GM18951 (cell line): ENCODE measurements at regions not wholly inside any gene's neighbourhood (a gene's known extent, or its start where the extent isn't known, plus 50 kb on each side); places are given as distances from the start of the nearest gene placed in this dataset.

Source experiments
- POLR2A ChIP-seq: IDR thresholded peaks from 4 replicates; pipeline ENCODE4 v1.6.1; 2011; ENCODE audit warnings: mild to moderate bottlenecking; ENCODE audit not compliant: insufficient read length, insufficient read depth; ENCODE audit errors: extremely low read depth
- in situ Hi-C: fragments of 300-500 bp; cut with MboI; formaldehyde crosslinking; loops from one replicate; pipeline ENCODE4 v1.12.0; 2022; ENCODE audit warnings: low sequenced_read_pairs, mixed read lengths, inconsistent platforms; ENCODE audit not compliant: unreplicated experiment

DNA sequence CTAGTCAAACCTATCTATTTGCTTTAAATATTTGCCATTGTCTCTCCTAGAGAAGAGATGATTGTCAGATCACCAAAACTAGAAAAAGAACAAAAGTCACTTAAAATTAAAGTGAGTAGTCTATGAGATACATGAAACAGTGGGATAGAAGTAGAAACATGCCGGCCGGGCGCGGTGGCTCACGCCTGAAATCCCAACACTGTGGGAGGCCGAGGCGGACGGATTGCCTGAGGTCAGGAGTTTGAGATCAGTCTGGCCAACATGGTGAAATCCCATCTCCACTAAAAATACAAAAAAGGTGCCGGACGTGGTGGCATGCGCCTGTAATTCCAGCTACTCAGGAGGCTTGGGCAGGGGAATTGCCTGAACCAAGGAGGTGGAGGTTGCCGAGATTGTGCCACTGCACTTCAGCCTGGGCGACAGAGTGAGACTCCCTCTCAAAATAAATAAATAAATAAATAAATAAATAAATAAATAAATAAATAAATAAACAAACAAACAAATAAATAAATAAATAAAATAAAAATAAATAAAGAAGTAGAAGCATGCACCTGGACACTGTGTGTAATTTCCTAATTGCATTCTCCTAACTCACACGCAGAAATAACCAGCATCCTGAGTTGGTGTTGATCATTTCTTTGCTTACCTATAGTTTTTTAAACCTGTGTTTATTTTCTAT, 299.5 kb downstream of the PDHA2 start:
- in situ Hi-C loops, result no loop called here
- no peak for TF ChIP-seq POLR2A

DNA sequence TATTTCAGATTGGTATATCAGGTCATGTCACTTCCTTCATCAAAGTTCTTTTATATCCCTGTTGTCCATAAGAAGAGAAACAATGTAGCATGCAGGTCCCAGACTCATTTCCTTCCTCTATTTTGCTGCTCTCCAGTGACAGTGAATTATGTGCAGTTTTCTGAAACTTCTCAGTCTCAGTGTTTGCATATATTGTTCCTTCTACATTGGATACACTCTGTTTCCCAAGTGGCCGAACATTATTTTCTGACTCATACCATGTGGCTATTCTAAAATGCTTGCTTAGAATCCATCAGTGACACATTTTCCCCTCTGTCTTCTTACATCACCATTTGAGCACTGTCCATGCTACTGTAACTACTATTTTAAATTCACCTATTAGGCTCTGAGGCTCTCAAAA, 305.7 kb downstream of the PDHA2 start:
- no peak for TF ChIP-seq POLR2A
- in situ Hi-C loops, result no loop called here

DNA sequence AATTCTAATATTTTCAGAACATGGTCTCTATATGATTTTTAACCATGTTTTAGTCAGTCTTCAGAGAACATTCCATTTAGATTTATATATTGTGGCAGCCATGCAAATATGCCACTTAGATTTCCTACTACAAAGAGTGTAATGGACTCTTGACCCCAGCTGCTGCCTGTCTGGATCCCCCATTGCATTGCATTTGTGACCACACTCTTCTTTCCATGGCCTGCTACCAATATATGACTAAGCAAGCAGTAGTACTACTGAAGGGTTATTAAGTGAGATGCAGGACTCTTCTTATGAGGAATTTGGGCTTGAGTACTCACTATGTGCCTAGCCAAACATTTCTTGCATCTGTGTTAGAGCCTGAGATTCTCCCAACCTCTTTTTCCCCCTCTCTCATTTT, 306.8 kb downstream of the PDHA2 start:
- TF ChIP-seq POLR2A, result no peak
- in situ Hi-C loops, result no loop called here

DNA sequence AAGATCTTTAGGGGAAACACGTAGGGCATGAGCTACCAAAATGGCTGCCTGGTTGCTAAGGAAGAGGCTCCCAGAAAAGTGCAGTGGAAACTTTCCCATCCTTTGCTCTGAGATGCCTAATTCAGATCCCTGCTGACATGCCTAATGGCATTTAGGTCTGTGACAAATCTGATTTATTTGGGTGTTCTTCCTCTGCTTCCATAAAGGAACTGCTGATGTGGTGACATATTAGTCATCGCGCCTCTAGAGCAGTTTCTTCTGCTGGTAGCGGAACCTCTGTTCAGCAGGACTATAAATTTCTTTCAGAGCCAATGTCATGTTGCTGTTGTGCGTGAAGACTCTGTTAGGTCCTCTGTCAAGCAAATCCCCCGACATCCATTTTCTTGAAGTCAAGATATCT, 310.0 kb downstream of the PDHA2 start:
- in situ Hi-C loops, result no loop called here
- TF ChIP-seq POLR2A, result no peak

DNA sequence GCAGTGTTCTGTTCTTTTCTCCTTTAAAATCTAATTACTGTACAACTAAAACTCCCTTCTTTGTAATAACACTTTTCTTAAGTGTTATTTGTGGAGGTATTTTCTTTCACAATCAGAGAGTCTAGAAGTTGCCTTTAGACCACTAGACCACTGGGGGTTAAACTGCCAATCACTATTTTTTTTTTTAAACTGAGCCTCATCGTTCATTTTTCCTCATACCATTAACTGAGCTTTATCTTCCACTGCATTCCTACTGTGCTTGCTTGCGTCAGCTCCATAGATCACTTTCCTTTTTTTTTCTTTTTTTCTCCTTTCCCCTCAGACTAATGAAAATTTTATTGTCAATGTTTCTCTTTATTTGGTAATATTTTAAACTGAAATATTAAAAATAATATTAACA, 310.6 kb downstream of the PDHA2 start:
- in situ Hi-C loops, result no loop called here
- TF ChIP-seq POLR2A, result no peak

DNA sequence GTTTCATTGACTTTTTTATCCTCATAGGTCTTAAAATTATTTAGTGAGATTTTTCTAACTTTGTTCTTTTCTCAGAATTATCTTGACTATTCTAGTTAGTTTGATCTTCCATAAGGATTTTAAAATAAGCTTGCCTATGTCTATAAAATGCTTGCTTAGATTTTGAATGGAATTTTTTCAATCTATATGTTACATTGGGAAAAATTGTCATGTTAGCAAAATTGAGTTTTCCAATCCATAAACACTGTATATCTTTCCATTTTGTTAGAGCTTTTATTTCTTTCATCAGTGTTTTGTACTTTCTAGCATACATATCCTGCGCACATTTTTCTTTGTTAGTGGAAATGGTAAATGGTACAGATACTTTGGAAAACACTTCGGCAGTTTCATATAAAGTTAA, 312.9 kb downstream of the PDHA2 start:
- in situ Hi-C loops, result no loop called here

DNA sequence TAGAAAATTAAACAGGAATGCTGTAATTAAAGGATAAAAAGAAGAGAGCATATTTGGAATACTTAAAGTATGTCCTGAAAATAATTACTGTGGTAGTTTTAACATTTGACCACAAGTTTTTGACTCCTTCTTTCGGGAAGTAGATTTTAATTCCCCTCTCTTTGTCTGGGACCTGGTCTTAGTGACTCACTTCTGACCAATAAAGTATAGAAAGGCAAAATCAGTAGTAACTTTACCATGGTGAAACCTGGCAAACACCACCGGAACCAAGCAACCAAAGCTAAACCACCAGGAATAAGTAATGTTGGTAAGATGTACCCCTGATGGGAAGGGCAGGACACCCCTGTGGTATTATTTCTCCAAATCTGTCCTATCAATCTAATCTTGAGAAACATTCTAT, 314.8 kb downstream of the PDHA2 start:
- in situ Hi-C loops, result no loop called here
- TF ChIP-seq POLR2A, result no peak

More for the DNA sequence above, 312.9 kb downstream of the PDHA2 start:
- TF ChIP-seq POLR2A, result no peak

DNA sequence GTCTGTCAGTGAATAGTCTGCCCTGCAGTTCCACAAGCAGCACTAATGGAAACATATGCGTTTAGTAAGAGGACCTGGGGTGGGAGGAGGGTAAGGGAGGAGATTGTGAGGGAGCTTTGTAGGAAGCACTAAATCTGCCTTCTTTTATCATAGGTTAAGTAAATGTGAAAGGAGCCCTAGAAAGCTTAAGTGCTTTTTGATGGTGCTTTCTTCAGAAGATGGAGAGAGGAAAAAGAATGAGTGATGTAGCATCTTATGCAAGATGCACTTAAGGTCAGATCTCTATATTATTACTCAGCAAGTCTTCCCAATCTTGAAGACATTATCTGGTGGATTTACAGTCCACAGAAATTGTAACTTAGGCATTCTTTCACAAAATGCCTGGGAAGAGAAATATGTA, 322.7 kb downstream of the PDHA2 start:
- in situ Hi-C loops, result no loop called here

DNA sequence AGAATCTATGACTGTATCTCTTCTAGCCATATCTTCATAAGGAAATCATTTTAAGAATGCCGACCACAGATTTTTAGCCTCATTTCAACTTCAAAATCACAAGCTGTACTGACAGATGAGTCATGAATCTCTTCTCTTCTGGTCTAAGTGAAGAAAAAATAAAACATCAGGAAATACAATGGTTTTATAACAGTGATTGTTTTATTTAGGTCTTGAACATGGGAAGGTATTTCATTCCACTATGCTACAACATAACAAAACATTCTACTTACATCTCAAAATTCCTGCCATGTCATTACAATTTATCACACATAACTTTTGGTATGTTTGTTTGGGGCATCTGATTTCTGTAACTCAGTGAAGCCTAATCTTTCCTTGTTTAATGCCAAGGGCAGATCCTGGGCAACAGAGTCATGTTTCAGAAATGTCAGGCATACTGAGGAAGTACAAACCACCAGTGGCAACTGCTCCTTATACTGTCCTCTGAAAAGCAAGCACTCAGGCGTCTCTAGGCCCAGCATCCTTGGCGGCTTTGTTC, 325.0 kb downstream of the PDHA2 start:
- no peak for TF ChIP-seq POLR2A
- in situ Hi-C loops, result no loop called here

More for the DNA sequence above, 322.7 kb downstream of the PDHA2 start:
- TF ChIP-seq POLR2A, result no peak

DNA sequence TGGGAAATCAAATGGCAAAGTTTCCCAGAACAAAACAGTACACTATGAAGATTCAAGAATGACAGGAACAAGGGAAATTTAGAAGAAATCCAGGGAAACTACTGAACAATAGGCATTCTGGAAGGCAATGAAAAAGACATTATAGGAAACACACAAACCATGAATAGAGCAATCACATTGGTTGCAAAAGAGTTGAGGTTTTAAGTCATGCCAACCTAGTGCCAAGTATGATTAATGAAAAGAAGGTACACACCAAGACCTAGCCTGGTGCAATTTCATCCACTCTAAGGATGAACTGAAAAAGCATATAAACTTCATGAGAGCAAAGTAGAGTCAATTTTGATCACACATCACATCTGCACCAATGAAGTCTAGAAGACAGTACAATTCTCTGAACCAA, 326.9 kb downstream of the PDHA2 start:
- in situ Hi-C loops, result no loop called here
- TF ChIP-seq POLR2A, result no peak

DNA sequence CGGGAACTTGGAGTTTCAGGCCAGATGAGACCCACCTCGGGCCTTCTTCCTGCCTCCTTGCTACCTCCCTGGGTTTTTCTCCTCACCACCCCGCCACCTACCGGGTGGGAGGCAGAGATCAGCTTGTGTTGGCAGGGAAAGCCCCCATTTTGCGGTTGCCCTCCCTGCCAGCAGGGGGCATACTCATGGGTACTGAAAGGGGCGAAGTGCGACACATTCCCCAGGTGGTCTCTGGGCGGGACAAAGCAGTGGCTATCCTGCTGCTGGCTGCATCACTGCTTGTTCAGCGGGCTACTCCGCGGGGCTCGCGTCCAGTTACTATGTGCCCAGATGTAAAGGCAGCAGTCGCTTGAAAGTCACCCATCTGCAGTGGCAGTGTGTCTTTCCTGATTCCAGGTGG, 330.3 kb downstream of the PDHA2 start:
- no peak for TF ChIP-seq POLR2A
- in situ Hi-C loops, result no loop called here

DNA sequence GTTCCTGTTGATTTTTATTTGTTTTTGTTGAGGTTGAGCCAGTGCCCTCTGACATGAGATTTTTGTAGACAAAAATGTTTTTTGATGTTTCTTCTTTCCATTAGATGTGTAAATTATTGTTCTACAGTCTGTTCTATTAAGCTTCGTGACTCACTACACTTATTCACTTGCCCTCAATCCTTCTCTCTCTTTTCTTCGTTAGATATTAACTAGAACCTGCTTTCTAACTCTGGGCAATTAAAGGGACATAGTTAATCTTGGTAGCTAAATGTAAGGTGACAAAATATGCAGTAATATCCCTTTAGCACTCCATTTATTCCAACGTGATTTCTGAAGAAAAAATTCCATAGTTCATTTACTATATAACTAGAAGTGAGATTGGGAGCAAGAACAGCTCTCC, 333.9 kb downstream of the PDHA2 start:
- no peak for TF ChIP-seq POLR2A
- in situ Hi-C loops, result no loop called here

DNA sequence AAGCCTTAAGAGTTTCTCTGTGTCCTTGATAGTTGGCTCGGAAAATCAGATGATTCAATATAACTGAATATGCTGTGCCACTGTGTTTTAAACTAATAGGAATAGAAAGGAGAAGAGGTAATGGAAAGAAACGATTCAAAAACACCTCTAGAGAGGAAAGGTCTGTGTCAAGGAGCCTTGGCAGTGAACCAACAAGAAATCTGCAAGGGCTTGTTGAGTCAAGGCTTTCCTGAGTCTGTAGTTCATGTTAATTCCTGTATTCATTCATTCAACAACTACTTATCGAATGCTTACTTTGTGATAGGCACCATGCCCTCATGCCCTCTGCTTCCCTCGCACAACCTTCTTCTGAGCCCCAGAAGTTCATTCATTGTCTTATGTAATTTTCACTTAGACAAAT, 336.0 kb downstream of the PDHA2 start:
- no peak for TF ChIP-seq POLR2A
- in situ Hi-C loops, result no loop called here

DNA sequence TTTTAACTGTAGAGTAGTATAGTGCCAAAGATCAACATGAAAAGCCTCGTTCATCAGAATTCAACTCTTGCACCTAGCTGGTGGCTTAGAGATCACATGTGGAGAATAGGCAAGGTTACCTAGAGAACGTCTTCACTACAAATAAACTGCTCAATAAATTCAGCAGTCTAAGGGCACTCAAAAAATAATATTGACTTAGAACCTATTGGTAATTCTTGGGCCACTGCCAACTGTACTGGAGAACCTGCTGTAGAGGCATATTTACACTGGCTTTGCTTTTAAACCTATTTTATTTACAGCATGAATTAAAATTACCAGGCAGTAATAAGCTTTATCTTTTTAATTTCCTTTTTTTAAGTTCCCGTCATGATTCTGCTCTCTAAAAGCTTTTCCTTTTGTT, 343.7 kb downstream of the PDHA2 start:
- TF ChIP-seq POLR2A, result no peak
- in situ Hi-C loops, result no loop called here

DNA sequence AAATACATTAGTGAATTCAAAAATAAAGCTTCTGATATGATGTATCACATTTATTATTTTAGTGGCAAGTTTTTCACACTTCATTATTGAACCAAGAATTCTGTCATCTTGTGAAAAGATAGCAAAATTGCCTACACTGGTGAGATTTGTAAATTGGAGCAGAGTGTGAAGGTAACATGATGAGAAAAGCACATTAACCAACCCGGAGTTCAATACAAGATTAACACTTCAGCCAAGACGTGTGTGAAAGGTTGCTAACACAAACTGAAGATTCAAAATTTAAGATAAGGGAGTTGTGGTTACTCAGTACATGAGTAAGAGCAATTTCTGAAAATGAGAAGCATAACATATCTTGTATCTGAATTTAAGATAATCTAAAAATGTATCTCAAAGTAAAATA, 346.7 kb downstream of the PDHA2 start:
- TF ChIP-seq POLR2A, result no peak
- in situ Hi-C loops, result no loop called here

DNA sequence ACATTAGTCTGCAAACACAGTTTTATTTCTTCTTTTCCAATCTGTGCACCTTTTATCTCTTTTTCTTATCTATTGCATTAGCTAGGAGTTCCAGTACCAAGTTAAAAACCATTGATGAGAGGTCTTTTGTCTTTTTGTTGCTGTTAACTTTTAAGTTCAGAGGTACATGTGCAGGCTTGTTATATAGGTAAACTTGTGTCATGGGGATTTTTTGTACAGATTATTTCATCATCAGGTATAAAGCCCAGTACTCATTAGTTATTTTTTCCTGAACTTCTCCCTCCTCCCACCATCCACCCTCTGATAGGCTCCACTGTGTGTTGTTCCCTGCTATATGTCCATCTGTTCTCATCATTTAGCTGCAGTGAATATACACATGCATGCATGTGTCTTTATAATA, 349.9 kb downstream of the PDHA2 start:
- no peak for TF ChIP-seq POLR2A
- in situ Hi-C loops, result no loop called here
